Hepatocyte (in vitro differentiated cells): ENCODE measurements at regions not wholly inside any gene's neighbourhood (a gene's known extent, or its start where the extent isn't known, plus 50 kb on each side); places are given as distances from the start of the nearest gene placed in this dataset.

ENCODE experiments used
- DNase-seq: peaks from one replicate; pipeline ENCODE4 v3.0.0-alpha.2; 2016; ENCODE audit warnings: low spot score
- H2AFZ ChIP-seq: fragments of 200-600 bp; sonication (generic); 2 replicates; pipeline ENCODE4 v1.6.0; 2016; ENCODE audit warnings: antibody characterized with exemption, mild to moderate bottlenecking
- H3K27ac ChIP-seq: fragments of 200-600 bp; sonication (generic); 2 replicates; pipeline ENCODE4 v1.5.1; 2016; ENCODE audit warnings: mild to moderate bottlenecking
- H3K27me3 ChIP-seq: fragments of 200-600 bp; sonication (generic); 2 replicates; pipeline ENCODE4 v1.6.1; 2016
- H3K36me3 ChIP-seq: fragments of 200-600 bp; sonication (generic); replicated peaks from 2 replicates; pipeline ENCODE4 v1.5.1; 2016; ENCODE audit warnings: low read depth; ENCODE audit not compliant: insufficient read depth
- H3K4me1 ChIP-seq: fragments of 200-600 bp; sonication (generic); 2 replicates; pipeline ENCODE4 v1.5.1; 2016; ENCODE audit warnings: mild to moderate bottlenecking, moderate library complexity; ENCODE audit not compliant: insufficient read depth
- H3K4me2 ChIP-seq: fragments of 200-600 bp; sonication (generic); 2 replicates; pipeline ENCODE4 v1.6.0; 2016
- H3K4me3 ChIP-seq: fragments of 200-600 bp; sonication (generic); 2 replicates; pipeline ENCODE4 v1.5.1; 2016; ENCODE audit warnings: mild to moderate bottlenecking
- H3K79me2 ChIP-seq: fragments of 200-600 bp; sonication (generic); 2 replicates; pipeline ENCODE4 v1.6.0; 2017; ENCODE audit warnings: mild to moderate bottlenecking
- H3K9me2 ChIP-seq: fragments of 200-600 bp; sonication (generic); replicated peaks from 2 replicates; pipeline ENCODE4 v1.6.0; 2017; ENCODE audit warnings: mild to moderate bottlenecking; ENCODE audit not compliant: insufficient read depth
- H3K9me3 ChIP-seq: fragments of 200-600 bp; sonication (generic); 2 replicates; pipeline ENCODE4 v1.5.1; 2016; ENCODE audit warnings: low read depth, mild to moderate bottlenecking
- H4K20me1 ChIP-seq: fragments of 200-600 bp; sonication (generic); 2 replicates; pipeline ENCODE4 v1.6.0; 2016; ENCODE audit warnings: mild to moderate bottlenecking; ENCODE audit not compliant: insufficient read depth, poor library complexity, severe bottlenecking
- EZH2 ChIP-seq: fragments of 200-600 bp; sonication (generic); IDR thresholded peaks from 2 replicates; pipeline ENCODE4 v1.6.1; 2016; ENCODE audit warnings: antibody characterized with exemption, mild to moderate bottlenecking, borderline replicate concordance
- EZH2phosphoT487 ChIP-seq: fragments of 200-600 bp; sonication (generic); IDR thresholded peaks from one replicate; pipeline ENCODE4 v1.6.1; 2018; ENCODE audit warnings: antibody characterized with exemption, mild to moderate bottlenecking, low read depth, moderate library complexity; ENCODE audit not compliant: unreplicated experiment, severe bottlenecking
- WGBS: methylation state at CpG from one replicate; pipeline ENCODE4 v1.1.6; 2016; ENCODE audit warnings: low lambda C conversion rate; ENCODE audit errors: missing lambda C conversion rate; 5-methylcytosine and 5-hydroxymethylcytosine counted together
- TF ChIP-seq, protein P1 (sequence below): fragments of 200-600 bp; sonication (generic); IDR thresholded peaks from 2 replicates; pipeline ENCODE4 v1.5.1; 2016; ENCODE audit warnings: antibody characterized with exemption, mild to moderate bottlenecking; ENCODE audit not compliant: poor library complexity

DNA sequence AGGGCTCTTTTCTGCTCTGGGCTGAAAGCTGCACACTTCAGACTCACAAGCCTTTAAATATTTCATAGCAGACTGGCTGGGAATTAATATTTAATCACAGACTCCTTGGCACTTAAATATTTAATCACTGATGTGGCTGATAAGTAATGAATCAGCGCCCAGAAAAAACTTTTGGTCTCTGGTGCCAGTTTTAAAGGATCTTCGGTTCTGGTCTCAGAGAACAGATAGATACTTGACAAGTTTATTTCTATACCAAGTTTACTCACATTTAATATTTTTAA lies 201.2 kb downstream of the MYCN start:
- H4K20me1 ChIP-seq = no peaks in the 10 kb centered on the region
- TF ChIP-seq, protein P1, sequence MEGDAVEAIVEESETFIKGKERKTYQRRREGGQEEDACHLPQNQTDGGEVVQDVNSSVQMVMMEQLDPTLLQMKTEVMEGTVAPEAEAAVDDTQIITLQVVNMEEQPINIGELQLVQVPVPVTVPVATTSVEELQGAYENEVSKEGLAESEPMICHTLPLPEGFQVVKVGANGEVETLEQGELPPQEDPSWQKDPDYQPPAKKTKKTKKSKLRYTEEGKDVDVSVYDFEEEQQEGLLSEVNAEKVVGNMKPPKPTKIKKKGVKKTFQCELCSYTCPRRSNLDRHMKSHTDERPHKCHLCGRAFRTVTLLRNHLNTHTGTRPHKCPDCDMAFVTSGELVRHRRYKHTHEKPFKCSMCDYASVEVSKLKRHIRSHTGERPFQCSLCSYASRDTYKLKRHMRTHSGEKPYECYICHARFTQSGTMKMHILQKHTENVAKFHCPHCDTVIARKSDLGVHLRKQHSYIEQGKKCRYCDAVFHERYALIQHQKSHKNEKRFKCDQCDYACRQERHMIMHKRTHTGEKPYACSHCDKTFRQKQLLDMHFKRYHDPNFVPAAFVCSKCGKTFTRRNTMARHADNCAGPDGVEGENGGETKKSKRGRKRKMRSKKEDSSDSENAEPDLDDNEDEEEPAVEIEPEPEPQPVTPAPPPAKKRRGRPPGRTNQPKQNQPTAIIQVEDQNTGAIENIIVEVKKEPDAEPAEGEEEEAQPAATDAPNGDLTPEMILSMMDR = no peak
- TF ChIP-seq EZH2 (no peak), EZH2phosphoT487 (no peak)
- H3K4me2 ChIP-seq = no peak overlapping the region
- no peaks in the 10 kb centered on the region for H3K9me3 ChIP-seq
- H3K4me1 ChIP-seq = no peaks in the 10 kb centered on the region
- H3K27me3 ChIP-seq = no peaks in the 10 kb centered on the region
- H2AFZ ChIP-seq = no peak overlapping the region
- H3K4me3 ChIP-seq = no peak overlapping the region
- H3K36me3 ChIP-seq = no peaks in the 10 kb centered on the region
- 96% methylated on average over 2 of the region's 2 CpGs for WGBS
- no peak for DNase-seq
- H3K9me2 ChIP-seq = no peaks in the 10 kb centered on the region
- H3K79me2 ChIP-seq = no peaks in the 10 kb centered on the region
- no peak overlapping the region for H3K27ac ChIP-seq

DNA sequence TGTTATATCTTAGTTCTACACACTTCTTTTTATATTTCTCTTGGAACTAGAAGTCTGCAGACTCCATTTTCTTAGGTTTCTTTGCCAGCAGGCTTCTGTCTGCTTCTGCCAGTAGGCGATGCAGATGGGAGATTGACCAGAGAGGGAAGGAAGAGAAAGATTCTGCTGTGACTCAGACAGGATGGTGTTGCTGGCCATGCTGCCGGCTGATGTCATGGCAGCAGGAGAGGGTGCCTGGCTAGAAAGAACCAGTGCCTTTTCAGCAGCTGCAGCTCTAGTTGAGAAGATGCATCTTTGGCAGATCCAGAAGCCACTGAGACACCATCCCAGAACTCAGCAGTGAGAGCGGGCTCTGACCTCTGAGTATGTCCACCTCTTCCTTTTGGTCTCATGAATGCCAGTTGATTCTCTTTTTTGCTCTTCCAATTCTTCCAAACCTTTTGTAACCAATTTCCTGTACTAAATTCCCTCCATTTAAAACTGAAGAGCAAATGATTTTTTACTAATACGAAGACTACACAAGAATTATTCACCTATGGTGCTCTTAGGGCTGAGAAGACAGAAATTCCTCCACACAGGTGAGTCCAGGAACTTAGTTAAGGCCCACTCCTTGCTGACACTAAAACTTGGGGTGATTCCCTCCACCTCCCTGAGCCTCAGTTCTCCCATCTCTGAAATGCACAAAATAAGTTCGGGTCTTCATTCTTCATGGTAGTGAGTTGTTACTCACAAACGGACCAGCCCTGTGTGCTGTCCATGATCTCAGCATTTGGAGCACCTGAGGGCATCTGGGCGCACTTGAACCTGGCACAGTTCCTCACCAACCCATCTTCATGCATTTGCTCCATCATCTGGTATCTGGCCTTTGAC lies 200.7 kb downstream of the MYCN start:
- Histone ChIP-seq H3K9me2 (no peaks in the 10 kb centered on the region), H2AFZ (no peak overlapping the region), H3K27me3 (no peaks in the 10 kb centered on the region), H4K20me1 (no peaks in the 10 kb centered on the region), H3K4me3 (no peak overlapping the region), H3K4me2 (no peak overlapping the region), H3K4me1 (no peaks in the 10 kb centered on the region), H3K27ac (no peak overlapping the region), H3K9me3 (no peaks in the 10 kb centered on the region), H3K36me3 (no peaks in the 10 kb centered on the region), H3K79me2 (no peaks in the 10 kb centered on the region)
- DNase-seq = no peak
- TF ChIP-seq EZH2 (no peak), EZH2phosphoT487 (no peak)
- TF ChIP-seq, protein P1 = no peak
- 94% methylated on average over 7 of the region's 7 CpGs for WGBS

DNA sequence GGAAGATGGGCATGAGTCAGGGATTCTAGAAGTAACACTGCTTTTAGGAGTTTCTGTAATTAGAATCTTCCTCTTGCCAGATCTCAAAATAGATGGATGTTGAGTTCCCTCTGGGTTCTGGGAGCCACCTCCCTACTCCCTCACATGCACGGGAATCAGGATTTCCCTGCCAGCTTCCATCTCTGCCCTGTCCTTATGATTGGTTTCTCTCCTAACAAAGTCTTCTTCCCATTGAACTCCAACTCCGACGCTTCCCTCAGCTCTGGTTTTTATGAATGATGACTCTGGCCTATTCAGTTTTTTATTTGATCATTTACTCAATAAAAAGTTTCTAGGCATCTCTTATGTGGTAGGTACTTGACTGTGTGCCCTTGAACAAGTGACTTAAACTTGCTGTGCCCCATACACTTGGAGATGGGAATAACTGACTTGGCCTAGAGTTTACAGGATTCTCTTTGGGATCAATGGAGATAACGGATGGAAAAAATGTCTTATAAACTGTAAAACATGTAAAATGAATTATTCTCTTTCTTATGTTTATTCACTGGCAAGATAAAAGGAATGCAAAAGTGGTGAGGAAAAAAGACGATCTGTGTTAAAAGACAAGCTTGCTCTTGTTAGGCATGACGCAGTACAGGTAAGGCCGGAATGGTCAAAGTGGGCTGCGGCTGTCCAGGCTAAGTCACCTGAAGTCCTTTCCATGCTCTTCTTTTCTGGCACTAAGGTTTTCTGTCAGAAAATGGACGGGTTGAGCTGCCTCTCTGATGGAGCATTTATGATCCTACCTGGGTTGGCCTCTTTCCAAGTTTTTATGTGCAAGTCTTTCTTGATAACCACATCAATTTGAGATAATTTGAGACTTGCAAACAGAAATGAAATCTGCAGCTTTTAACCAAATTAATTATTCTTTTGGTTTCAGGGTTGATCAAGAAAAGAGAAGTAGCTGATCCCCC lies 199.6 kb downstream of the MYCN start:
- Histone ChIP-seq H3K4me2 (no peak overlapping the region), H3K79me2 (no peaks in the 10 kb centered on the region), H3K27me3 (no peaks in the 10 kb centered on the region), H3K4me3 (no peak overlapping the region), H2AFZ (no peak overlapping the region), H3K9me3 (no peaks in the 10 kb centered on the region), H4K20me1 (no peaks in the 10 kb centered on the region), H3K36me3 (no peaks in the 10 kb centered on the region), H3K4me1 (no peaks in the 10 kb centered on the region), H3K9me2 (no peaks in the 10 kb centered on the region), H3K27ac (no peak overlapping the region)
- DNase-seq = no peak
- WGBS = 93% methylated on average over 9 of the region's 9 CpGs
- TF ChIP-seq EZH2phosphoT487 (no peak), EZH2 (no peak)
- TF ChIP-seq, protein P1 = no peak
